AG10803 (cell line): ENCODE measurements at regions not wholly inside any gene's neighbourhood (a gene's known extent, or its start where the extent isn't known, plus 50 kb on each side); places are given as distances from the start of the nearest gene placed in this dataset.

Source experiments
- DNase-seq: peaks from one replicate; pipeline ENCODE4 v3.0.0; 2010; ENCODE audit warnings: low read depth
- H3K4me3 ChIP-seq: 2 replicates; pipeline ENCODE4 v1.5.1; 2011; ENCODE audit warnings: mild to moderate bottlenecking, low read length, control low read depth
- CTCF ChIP-seq: conservative IDR thresholded peaks from 2 replicates; pipeline ENCODE4 v1.5.1; 2011; ENCODE audit warnings: mild to moderate bottlenecking, low read length, control low read depth, inconsistent platforms

- no peak for TF ChIP-seq CTCF
- H3K4me3 ChIP-seq, result no peak overlapping the region
- DNase-seq, result no peak
Observed at GRCh38 chr2:187708272-187708671, 154.0 kb upstream of the TFPI start.

- no peak for TF ChIP-seq CTCF
- H3K4me3 ChIP-seq, result no peak overlapping the region
- no peak for DNase-seq
Observed at GRCh38 chr2:187709065-187709464, 154.8 kb upstream of the TFPI start.

- no peak for DNase-seq
- no peak for TF ChIP-seq CTCF
- no peak overlapping the region for H3K4me3 ChIP-seq
Observed at GRCh38 chr2:187710791-187711521, 156.7 kb upstream of the TFPI start.

- H3K4me3 ChIP-seq, result no peak overlapping the region
- no peak for TF ChIP-seq CTCF
- DNase-seq, result no peak
Observed at GRCh38 chr2:187715590-187715989, 161.4 kb upstream of the TFPI start.

- TF ChIP-seq CTCF, result no peak
- no peak overlapping the region for H3K4me3 ChIP-seq
- no peak for DNase-seq
Observed at GRCh38 chr2:187716301-187716700, 162.1 kb upstream of the TFPI start.

- TF ChIP-seq CTCF, result no peak
- H3K4me3 ChIP-seq, result no peak overlapping the region
- DNase-seq, result no peak
Observed at GRCh38 chr2:187718092-187718491, 163.9 kb upstream of the TFPI start.

GRCh38 chr2:187719510-187719909 lies 165.3 kb upstream of the TFPI start:
- no peak for DNase-seq
- no peak for TF ChIP-seq CTCF
- no peak overlapping the region for H3K4me3 ChIP-seq
